C4-2B (cell line): ENCODE measurements at regions not wholly inside any gene's neighbourhood (a gene's known extent, or its start where the extent isn't known, plus 50 kb on each side); places are given as distances from the start of the nearest gene placed in this dataset.

Experiments used
- CTCF ChIP-seq: fragments of 450-650 bp; conservative IDR thresholded peaks from 2 replicates; pipeline ENCODE4 v1.5.1; 2017; ENCODE audit warnings: mild to moderate bottlenecking
- ZFX ChIP-seq: fragments of 450-650 bp; IDR thresholded peaks from 2 replicates; pipeline ENCODE4 v1.6.1; 2017

- TF ChIP-seq CTCF = no peak
- no peak for TF ChIP-seq ZFX
Measured at GRCh38 chr2:105553538-105554196, 154.8 kb upstream of the FHL2 start.
